T-helper 1 cell treated with Interleukin-12 subunit alpha and Interleukin-12 subunit beta and Interleukin-4 antibody, amounts not matched to agents 30 ng/mL and 1 ng/mL, for 36 hours (primary cell): ENCODE measurements at regions not wholly inside any gene's neighbourhood (a gene's known extent, or its start where the extent isn't known, plus 50 kb on each side); places are given as distances from the start of the nearest gene placed in this dataset.

Source experiments
- intact Hi-C: fragments of 100-400 bp; cut with micrococcal nuclease; formaldehyde crosslinking; loops from one replicate; pipeline ENCODE4 v1.15.1; 2024

GRCh38 chr10:83564889-83565588 lies 574.3 kb upstream of the GHITM start:
- intact Hi-C loops: no loop called here

GRCh38 chr10:83572036-83572435 lies 567.3 kb upstream of the GHITM start:
- intact Hi-C loops: no loop called here

- intact Hi-C loops: no loop called here
Measured at GRCh38 chr10:83574770-83575169, 564.5 kb upstream of the GHITM start.

GRCh38 chr10:83577421-83577820 lies 561.9 kb upstream of the GHITM start:
- intact Hi-C loops: no loop called here

GRCh38 chr10:83580373-83581012 lies 558.8 kb upstream of the GHITM start:
- intact Hi-C loops: no loop called here

- intact Hi-C loops: no loop called here
Measured at GRCh38 chr10:83582407-83583095, 556.8 kb upstream of the GHITM start.

- intact Hi-C loops: no loop called here
Measured at GRCh38 chr10:83585686-83586085, 553.6 kb upstream of the GHITM start.

- intact Hi-C loops: no loop called here
Measured at GRCh38 chr10:83592337-83592935, 546.9 kb upstream of the GHITM start.

GRCh38 chr10:83603708-83604107 lies 535.6 kb upstream of the GHITM start:
- intact Hi-C loops: no loop called here

- intact Hi-C loops: no loop called here
Measured at GRCh38 chr10:83605783-83606630, 533.3 kb upstream of the GHITM start.

GRCh38 chr10:83607959-83608745 lies 531.2 kb upstream of the GHITM start:
- intact Hi-C loops: no loop called here

GRCh38 chr10:83612050-83612449 lies 527.3 kb upstream of the GHITM start:
- intact Hi-C loops: no loop called here

- intact Hi-C loops: no loop called here
Measured at GRCh38 chr10:83612746-83613145, 526.6 kb upstream of the GHITM start.

GRCh38 chr10:83617172-83617571 lies 522.1 kb upstream of the GHITM start:
- intact Hi-C loops: no loop called here

GRCh38 chr10:83617692-83618545 lies 521.4 kb upstream of the GHITM start:
- intact Hi-C loops: no loop called here

- intact Hi-C loops: no loop called here
Measured at GRCh38 chr10:83625831-83626360, 513.4 kb upstream of the GHITM start.

GRCh38 chr10:83632701-83633100 lies 506.6 kb upstream of the GHITM start:
- intact Hi-C loops: no loop called here

GRCh38 chr10:83633547-83633946 lies 505.8 kb upstream of the GHITM start:
- intact Hi-C loops: no loop called here

- intact Hi-C loops: no loop called here
Measured at GRCh38 chr10:83636826-83637225, 502.5 kb upstream of the GHITM start.
